ENCODE measurements at regions not wholly inside any gene's neighbourhood (a gene's known extent, or its start where the extent isn't known, plus 50 kb on each side); places are given as distances from the start of the nearest gene placed in this dataset.

GRCh38 chr9:80806671-80807070, 882.7 kb downstream of the TLE1 start:
- no peak for TF ChIP-seq CTCF (IDR thresholded peaks at IDR 0.05)
- no peak for TF ChIP-seq POLR2A (IDR thresholded peaks at IDR 0.05)
- no peak for TF ChIP-seq POLR2AphosphoS5 (IDR thresholded peaks at IDR 0.05)
